K562 (cell line): ENCODE measurements at regions not wholly inside any gene's neighbourhood (a gene's known extent, or its start where the extent isn't known, plus 50 kb on each side); places are given as distances from the start of the nearest gene placed in this dataset.

Experiments
- MXI1 ChIP-seq: IDR thresholded peaks from 2 replicates; pipeline ENCODE4 v1.6.1; 2011; ENCODE audit warnings: low read depth, mild to moderate bottlenecking, improper control_type of control experiment, low read length
- TF ChIP-seq, protein P1 (sequence below): sonication (generic); formaldehyde crosslinking; IDR thresholded peaks from 2 replicates; pipeline ENCODE4 v1.9.0; 2022; ENCODE audit warnings: mild to moderate bottlenecking, missing genetic modification reagents
- TF ChIP-seq, protein P2 (sequence below): fragments of 250-450 bp; sonication (Bioruptor Pico); IDR thresholded peaks from 2 replicates; pipeline ENCODE4 v1.4.0; 2020; ENCODE audit warnings: mild to moderate bottlenecking
- TF ChIP-seq, protein P3 (sequence below), 3 experiments: IDR thresholded peaks in 2 of 3; conservative IDR thresholded peaks in 1 of 3; 2 replicates each; pipeline ENCODE4 v1.5.1; 2011 to 2012; ENCODE audit warnings: low read length in 3 of 3, mild to moderate bottlenecking in 3 of 3, control low read depth in 2 of 3, improper control_type of control experiment in 1 of 3, inconsistent platforms in 1 of 3, low read depth in 1 of 3, mixed read lengths in 1 of 3, moderate library complexity in 1 of 3; ENCODE audit not compliant: insufficient read depth in 2 of 3
- TF ChIP-seq, protein P4 (sequence below): fragments of 250-450 bp; sonication (Bioruptor Pico); IDR thresholded peaks from 2 replicates; pipeline ENCODE4 v1.9.0; 2021; ENCODE audit warnings: mild to moderate bottlenecking

DNA sequence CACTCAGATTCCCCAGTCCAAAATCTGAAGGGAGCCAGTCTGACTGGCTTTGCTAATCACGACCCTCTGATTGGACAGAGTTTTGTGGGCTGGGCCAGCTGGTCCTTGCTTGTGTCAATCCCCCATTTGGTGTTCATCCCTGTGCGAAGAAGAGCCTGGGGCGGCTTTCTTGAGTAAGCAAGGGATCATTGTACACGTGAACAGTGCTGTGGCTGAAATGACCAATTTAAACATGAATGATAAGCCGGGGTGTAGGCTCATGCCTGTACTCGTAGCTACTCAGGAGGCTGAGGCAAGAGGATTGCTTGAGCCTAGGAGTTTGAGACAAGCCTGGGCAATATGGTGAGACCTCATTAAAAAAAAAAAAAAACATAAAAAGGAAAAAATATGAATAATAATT, 379.1 kb downstream of the RAPGEF2 start:
- TF ChIP-seq, protein P1, sequence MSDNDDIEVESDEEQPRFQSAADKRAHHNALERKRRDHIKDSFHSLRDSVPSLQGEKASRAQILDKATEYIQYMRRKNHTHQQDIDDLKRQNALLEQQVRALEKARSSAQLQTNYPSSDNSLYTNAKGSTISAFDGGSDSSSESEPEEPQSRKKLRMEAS (CRISPR knock-in tag): no peak
- TF ChIP-seq, protein P2, sequence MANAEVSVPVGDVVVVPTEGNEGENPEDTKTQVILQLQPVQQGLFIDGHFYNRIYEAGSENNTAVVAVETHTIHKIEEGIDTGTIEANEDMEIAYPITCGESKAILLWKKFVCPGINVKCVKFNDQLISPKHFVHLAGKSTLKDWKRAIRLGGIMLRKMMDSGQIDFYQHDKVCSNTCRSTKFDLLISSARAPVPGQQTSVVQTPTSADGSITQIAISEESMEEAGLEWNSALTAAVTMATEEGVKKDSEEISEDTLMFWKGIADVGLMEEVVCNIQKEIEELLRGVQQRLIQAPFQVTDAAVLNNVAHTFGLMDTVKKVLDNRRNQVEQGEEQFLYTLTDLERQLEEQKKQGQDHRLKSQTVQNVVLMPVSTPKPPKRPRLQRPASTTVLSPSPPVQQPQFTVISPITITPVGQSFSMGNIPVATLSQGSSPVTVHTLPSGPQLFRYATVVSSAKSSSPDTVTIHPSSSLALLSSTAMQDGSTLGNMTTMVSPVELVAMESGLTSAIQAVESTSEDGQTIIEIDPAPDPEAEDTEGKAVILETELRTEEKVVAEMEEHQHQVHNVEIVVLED (CRISPR knock-in tag): no peak
- no peak for TF ChIP-seq MXI1
- TF ChIP-seq, protein P3, sequence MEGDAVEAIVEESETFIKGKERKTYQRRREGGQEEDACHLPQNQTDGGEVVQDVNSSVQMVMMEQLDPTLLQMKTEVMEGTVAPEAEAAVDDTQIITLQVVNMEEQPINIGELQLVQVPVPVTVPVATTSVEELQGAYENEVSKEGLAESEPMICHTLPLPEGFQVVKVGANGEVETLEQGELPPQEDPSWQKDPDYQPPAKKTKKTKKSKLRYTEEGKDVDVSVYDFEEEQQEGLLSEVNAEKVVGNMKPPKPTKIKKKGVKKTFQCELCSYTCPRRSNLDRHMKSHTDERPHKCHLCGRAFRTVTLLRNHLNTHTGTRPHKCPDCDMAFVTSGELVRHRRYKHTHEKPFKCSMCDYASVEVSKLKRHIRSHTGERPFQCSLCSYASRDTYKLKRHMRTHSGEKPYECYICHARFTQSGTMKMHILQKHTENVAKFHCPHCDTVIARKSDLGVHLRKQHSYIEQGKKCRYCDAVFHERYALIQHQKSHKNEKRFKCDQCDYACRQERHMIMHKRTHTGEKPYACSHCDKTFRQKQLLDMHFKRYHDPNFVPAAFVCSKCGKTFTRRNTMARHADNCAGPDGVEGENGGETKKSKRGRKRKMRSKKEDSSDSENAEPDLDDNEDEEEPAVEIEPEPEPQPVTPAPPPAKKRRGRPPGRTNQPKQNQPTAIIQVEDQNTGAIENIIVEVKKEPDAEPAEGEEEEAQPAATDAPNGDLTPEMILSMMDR (IDR thresholded peaks at IDR 0.05 in 2 of 3, conservative IDR thresholded peaks at IDR 0.05 in 1 of 3; ENCODE audit: insufficient read depth in 2 of 3, low read depth in 1 of 3, low read length in 3 of 3): no peak
- TF ChIP-seq, protein P4, sequence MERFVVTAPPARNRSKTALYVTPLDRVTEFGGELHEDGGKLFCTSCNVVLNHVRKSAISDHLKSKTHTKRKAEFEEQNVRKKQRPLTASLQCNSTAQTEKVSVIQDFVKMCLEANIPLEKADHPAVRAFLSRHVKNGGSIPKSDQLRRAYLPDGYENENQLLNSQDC (CRISPR knock-in tag): no peak
